ENCODE measurements at regions not wholly inside any gene's neighbourhood (a gene's known extent, or its start where the extent isn't known, plus 50 kb on each side); places are given as distances from the start of the nearest gene placed in this dataset.
"Not testable (repeated sequence)": the region's sequence is repeated elsewhere in the genome, so short reads cannot be mapped to it uniquely, and the experiment has no call there.

- no peak for DNase-seq
These were observed 941.0 kb downstream of the DNAH5 start for GRCh38 chr5:13003457-13003856.

GRCh38 chr5:12999667-13000066 lies 944.8 kb downstream of the DNAH5 start:
- no peak for DNase-seq

- DNase-seq = no peak
These were observed 959.3 kb downstream of the DNAH5 start for GRCh38 chr5:12985142-12985541.

- DNase-seq = no peak
These were observed 969.6 kb downstream of the DNAH5 start for GRCh38 chr5:12974856-12975255.

- no peak for DNase-seq
These were observed 978.7 kb downstream of the DNAH5 start for GRCh38 chr5:12965804-12966203.

GRCh38 chr5:12959713-12960112 lies 984.8 kb downstream of the DNAH5 start:
- DNase-seq = no peak

GRCh38 chr5:12952409-12952808 lies 992.1 kb downstream of the DNAH5 start:
- no peak for DNase-seq

GRCh38 chr5:12951846-12952245 lies 992.6 kb downstream of the DNAH5 start:
- DNase-seq = no peak

- DNase-seq = no peak
These were observed 997.1 kb downstream of the DNAH5 start for GRCh38 chr5:12947379-12947778.

- not testable (repeated sequence) for DNase-seq
These were observed 999.0 kb downstream of the DNAH5 start for GRCh38 chr5:12945477-12945876.

GRCh38 chr5:12936221-12936620 lies 1008.3 kb downstream of the DNAH5 start:
- DNase-seq = no peak

GRCh38 chr5:12934722-12935121 lies 1009.8 kb downstream of the DNAH5 start:
- DNase-seq = no peak

GRCh38 chr5:12920527-12920926 lies 1016.3 kb upstream of the CTNND2 start:
- no peak for DNase-seq

GRCh38 chr5:12911156-12911555 lies 1006.9 kb upstream of the CTNND2 start:
- no peak for DNase-seq

- DNase-seq = no peak
These were observed 1006.4 kb upstream of the CTNND2 start for GRCh38 chr5:12910641-12911040.

GRCh38 chr5:12902611-12903010 lies 998.4 kb upstream of the CTNND2 start:
- no peak for DNase-seq

- DNase-seq = no peak
These were observed 997.5 kb upstream of the CTNND2 start for GRCh38 chr5:12901696-12902095.

GRCh38 chr5:12896086-12896485 lies 991.8 kb upstream of the CTNND2 start:
- DNase-seq = no peak

- no peak for DNase-seq
These were observed 980.8 kb upstream of the CTNND2 start for GRCh38 chr5:12885018-12885417.

- DNase-seq = no peak
These were observed 979.1 kb upstream of the CTNND2 start for GRCh38 chr5:12883395-12883794.

- no peak for DNase-seq
These were observed 972.5 kb upstream of the CTNND2 start for GRCh38 chr5:12876541-12877298.

- DNase-seq = peak in 1 of 5 donors; percentile 1
These were observed 966.8 kb upstream of the CTNND2 start for GRCh38 chr5:12870872-12871539.

- no peak for DNase-seq
These were observed 961.3 kb upstream of the CTNND2 start for GRCh38 chr5:12865529-12865928.

GRCh38 chr5:12861886-12862654 lies 957.8 kb upstream of the CTNND2 start:
- DNase-seq = no peak
